CD8-positive, alpha-beta memory T cell (primary cell): ENCODE measurements at regions not wholly inside any gene's neighbourhood (a gene's known extent, or its start where the extent isn't known, plus 50 kb on each side); places are given as distances from the start of the nearest gene placed in this dataset.

Source experiments
- CTCF ChIA-PET: fragments of 350-600 bp; sonication (Branson Sonifier 250); formaldehyde crosslinking; loops from one replicate; lab custom pipeline; 2021; ENCODE audit warnings: antibody characterized with exemption; lab: Charles Lee
- POLR2A ChIA-PET: fragments of 350-600 bp; sonication (Branson Sonifier 250); formaldehyde crosslinking; loops from one replicate; lab custom pipeline; 2021; ENCODE audit warnings: antibody characterized with exemption; lab: Charles Lee
- DNase-seq, 5 donors: peaks; one replicate each; pipeline versions ENCODE4 v3.0.0 to v3.0.0-alpha.2; 2020 to 2022; ENCODE audit warnings: mixed read lengths in 1 of 5
- H3K27ac ChIP-seq: one replicate; pipeline ENCODE4 v1.7.0; 2013; ENCODE audit warnings: low read depth, mild to moderate bottlenecking, low read length, moderate library complexity
- H3K27me3 ChIP-seq: 2 replicates; pipeline ENCODE4 v1.7.0; 2013; ENCODE audit warnings: low read length, mild to moderate bottlenecking; ENCODE audit not compliant: insufficient read depth, poor library complexity, severe bottlenecking
- H3K36me3 ChIP-seq: 2 replicates; pipeline ENCODE4 v1.7.0; 2013; ENCODE audit warnings: mild to moderate bottlenecking, low read length, moderate library complexity; ENCODE audit not compliant: insufficient read depth
- H3K4me1 ChIP-seq: 2 replicates; pipeline ENCODE4 v1.7.0; 2013; ENCODE audit warnings: mild to moderate bottlenecking, low read length, moderate library complexity; ENCODE audit not compliant: insufficient read depth
- H3K4me3 ChIP-seq: 2 replicates; pipeline ENCODE4 v1.7.0; 2013; ENCODE audit warnings: mild to moderate bottlenecking, low read length
- H3K9me3 ChIP-seq: 2 replicates; pipeline ENCODE4 v1.7.0; 2013; ENCODE audit warnings: mild to moderate bottlenecking, low read length
- H3K27ac Mint-ChIP-seq, 8 donors: one replicate each; pipeline ENCODE4 v1.8.0; 2020 to 2021; ENCODE audit warnings: mixed read lengths in 8 of 8, mild to moderate bottlenecking in 6 of 8, inconsistent platforms in 3 of 8, moderate library complexity in 3 of 8
- H3K27me3 Mint-ChIP-seq, 2 donors: one replicate each; pipeline ENCODE4 v1.8.0; 2020 to 2021; ENCODE audit warnings: mixed read lengths in 2 of 2, mild to moderate bottlenecking in 1 of 2, moderate library complexity in 1 of 2
- H3K36me3 Mint-ChIP-seq, 3 donors: one replicate each; pipeline ENCODE4 v1.8.0; 2020 to 2021; ENCODE audit warnings: mixed read lengths in 3 of 3, inconsistent platforms in 1 of 3, mild to moderate bottlenecking in 1 of 3
- H3K4me1 Mint-ChIP-seq, 3 donors: one replicate each; pipeline ENCODE4 v1.8.0; 2020 to 2021; ENCODE audit warnings: mixed read lengths in 3 of 3, inconsistent platforms in 1 of 3, mild to moderate bottlenecking in 1 of 3
- H3K4me3 Mint-ChIP-seq, 7 donors: one replicate each; pipeline ENCODE4 v1.8.0; 2020 to 2021; ENCODE audit warnings: mixed read lengths in 7 of 7, mild to moderate bottlenecking in 6 of 7, moderate library complexity in 4 of 7, inconsistent platforms in 2 of 7
- H3K9me3 Mint-ChIP-seq, 5 donors: one replicate each; pipeline ENCODE4 v1.8.0; 2020 to 2022; ENCODE audit warnings: mixed read lengths in 5 of 5, mild to moderate bottlenecking in 3 of 5, moderate library complexity in 2 of 5, inconsistent platforms in 1 of 5

- DNase-seq = no peak
- H3K27me3 Mint-ChIP-seq = peaks cover 4 to 26% of the 10 kb centered on the region in 2 donors
- Histone ChIP-seq H3K4me3 (no peak overlapping the region), H3K4me1 (no peaks in the 10 kb centered on the region), H3K27ac (no peak overlapping the region), H3K9me3 (no peaks in the 10 kb centered on the region), H3K36me3 (no peaks in the 10 kb centered on the region), H3K27me3 (peaks cover under 1% of the 10 kb centered on the region)
- H3K27ac Mint-ChIP-seq = no peak overlapping the region
- POLR2A ChIA-PET = no interaction called here
- CTCF ChIA-PET = no interaction called here
- peaks cover 0 to 5% (median 0%) of the 10 kb centered on the region in 3 donors for H3K4me1 Mint-ChIP-seq
- no peaks in the 10 kb centered on the region for H3K36me3 Mint-ChIP-seq
- no peak overlapping the region for H3K4me3 Mint-ChIP-seq
- H3K9me3 Mint-ChIP-seq = no peaks in the 10 kb centered on the region
These were observed 1168.4 kb downstream of the GATA3 start for GRCh38 chr10:9222917-9223316.

DNA sequence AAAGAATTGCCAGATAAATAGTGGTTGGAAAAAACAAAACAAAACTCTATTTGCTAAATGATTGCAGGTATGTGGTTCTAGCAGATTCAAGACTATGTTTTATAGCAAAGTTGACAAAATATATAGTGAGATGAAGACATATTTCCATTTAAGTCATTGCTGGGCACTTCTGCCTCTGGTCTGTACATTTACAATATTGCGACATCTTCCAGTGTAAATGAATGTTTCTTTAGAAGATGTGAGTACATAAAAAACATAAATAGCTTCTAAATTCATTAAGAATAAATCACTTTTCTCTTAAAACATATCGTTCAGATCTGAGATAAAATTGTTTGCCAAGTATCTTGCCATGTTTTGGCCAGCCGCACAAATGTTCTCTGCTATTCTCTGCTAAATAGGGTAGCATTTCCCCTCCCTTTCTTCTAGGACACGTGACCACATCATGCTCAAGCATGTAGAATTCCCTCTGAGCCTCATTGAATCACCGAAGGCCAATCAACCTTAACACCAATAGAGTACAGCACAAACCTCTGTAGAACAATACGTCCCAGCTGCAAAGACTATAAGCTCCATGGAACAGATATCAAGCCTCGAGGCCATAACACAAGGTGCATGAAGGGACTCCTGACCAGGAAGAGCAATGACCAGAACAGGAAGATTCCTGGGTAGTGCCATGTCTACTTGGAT, 1173.3 kb downstream of the GATA3 start:
- CTCF ChIA-PET = no interaction called here
- Histone ChIP-seq H3K27ac (no peak overlapping the region), H3K36me3 (no peaks in the 10 kb centered on the region), H3K9me3 (no peaks in the 10 kb centered on the region), H3K4me3 (no peak overlapping the region), H3K4me1 (no peaks in the 10 kb centered on the region), H3K27me3 (peaks cover 6% of the 10 kb centered on the region)
- H3K4me1 Mint-ChIP-seq = peaks cover 0 to 7% (median 6%) of the 10 kb centered on the region in 3 donors
- no peak overlapping the region for H3K27ac Mint-ChIP-seq
- no peaks in the 10 kb centered on the region for H3K36me3 Mint-ChIP-seq
- H3K9me3 Mint-ChIP-seq = no peaks in the 10 kb centered on the region
- H3K27me3 Mint-ChIP-seq = peaks cover 17 to 48% of the 10 kb centered on the region in 2 donors
- H3K4me3 Mint-ChIP-seq = no peak overlapping the region
- POLR2A ChIA-PET = no interaction called here
- no peak for DNase-seq

DNA sequence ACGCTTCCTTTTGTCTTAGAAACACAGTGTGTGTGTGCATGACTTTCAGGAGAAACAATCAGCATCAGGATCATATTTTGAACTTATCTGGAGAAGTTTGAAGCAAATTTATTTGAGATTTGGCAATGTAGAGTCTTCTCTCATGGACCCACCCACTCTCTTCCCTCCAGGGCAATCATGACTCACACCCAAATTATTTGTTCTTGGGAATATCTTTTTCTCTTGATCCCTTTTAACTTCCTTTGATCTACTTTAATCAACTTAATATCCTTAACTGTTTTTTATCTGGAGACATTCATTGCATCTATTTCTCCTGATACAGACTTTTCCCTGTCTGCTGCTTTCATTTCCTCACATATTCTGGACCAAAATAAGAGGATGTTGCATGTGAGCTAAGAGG, 1174.3 kb downstream of the GATA3 start:
- Histone ChIP-seq H3K36me3 (no peaks in the 10 kb centered on the region), H3K27ac (no peak overlapping the region), H3K4me3 (no peak overlapping the region), H3K27me3 (peaks cover 6% of the 10 kb centered on the region), H3K4me1 (no peaks in the 10 kb centered on the region), H3K9me3 (no peaks in the 10 kb centered on the region)
- ChIA-PET CTCF (no interaction called here), POLR2A (no interaction called here)
- H3K27ac Mint-ChIP-seq = no peak overlapping the region
- H3K9me3 Mint-ChIP-seq = no peaks in the 10 kb centered on the region
- peaks cover 0 to 7% (median 6%) of the 10 kb centered on the region in 3 donors for H3K4me1 Mint-ChIP-seq
- no peak overlapping the region for H3K4me3 Mint-ChIP-seq
- no peaks in the 10 kb centered on the region for H3K36me3 Mint-ChIP-seq
- DNase-seq = no peak
- H3K27me3 Mint-ChIP-seq = peaks cover 17 to 54% of the 10 kb centered on the region in 2 donors

DNA sequence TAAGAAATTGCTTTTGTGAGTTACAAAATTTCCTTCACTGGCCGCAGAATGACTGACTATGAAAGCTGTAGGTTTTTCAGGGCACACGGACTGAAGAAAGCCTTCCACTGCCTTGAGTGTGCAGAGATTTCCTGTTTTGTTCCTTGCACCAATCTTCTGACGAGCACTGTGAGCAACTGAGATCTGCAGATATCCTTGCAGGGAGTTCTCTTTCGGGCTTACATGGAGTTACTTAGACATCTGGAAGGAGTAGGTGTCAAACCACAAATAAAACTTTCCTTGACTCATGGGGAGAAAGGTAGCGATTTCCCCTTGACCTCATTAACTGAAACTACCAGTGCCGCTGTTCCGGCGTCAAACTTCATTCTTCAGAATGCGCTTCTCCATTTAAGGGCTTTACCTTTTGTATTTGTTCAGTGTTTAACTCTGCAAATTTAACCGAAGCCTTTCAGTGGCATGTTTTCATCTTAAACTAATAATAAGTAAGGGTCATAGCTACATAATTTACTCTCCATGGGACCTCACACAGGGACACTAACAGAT, 1175.3 kb downstream of the GATA3 start:
- Mint-ChIP-seq H3K36me3 (no peaks in the 10 kb centered on the region), H3K27me3 (peaks cover 16 to 57% of the 10 kb centered on the region in 2 donors), H3K4me3 (peak overlapping the region in 5 of 7 donors; percentile 4 to 53 (median 42)), H3K9me3 (no peaks in the 10 kb centered on the region), H3K4me1 (peaks cover 0 to 7% (median 6%) of the 10 kb centered on the region in 3 donors), H3K27ac (no peak overlapping the region)
- Histone ChIP-seq H3K27me3 (peaks cover 6% of the 10 kb centered on the region), H3K36me3 (no peaks in the 10 kb centered on the region), H3K4me3 (no peak overlapping the region), H3K27ac (no peak overlapping the region), H3K9me3 (no peaks in the 10 kb centered on the region), H3K4me1 (no peaks in the 10 kb centered on the region)
- ChIA-PET CTCF (no interaction called here), POLR2A (no interaction called here)
- DNase-seq = no peak

DNA sequence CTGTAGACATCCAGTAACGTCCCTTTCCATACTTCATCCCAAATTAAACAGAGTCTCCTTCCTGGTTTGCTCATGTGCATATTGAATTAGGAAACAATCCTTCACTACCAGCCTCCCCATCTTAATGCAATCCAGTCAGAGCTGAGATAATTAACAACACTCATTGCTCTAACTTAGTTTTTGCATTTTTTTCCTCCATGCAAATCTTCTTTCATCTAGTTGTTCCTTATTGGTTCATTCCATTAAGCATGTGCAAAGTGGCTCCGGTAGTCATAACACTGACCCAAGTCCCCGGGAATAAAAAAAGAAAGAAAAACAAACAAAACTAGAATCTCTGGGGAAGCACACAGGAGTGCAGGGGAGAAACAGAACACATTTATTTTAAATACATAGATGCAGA, 1176.1 kb downstream of the GATA3 start:
- Mint-ChIP-seq H3K27me3 (peaks cover 16 to 62% of the 10 kb centered on the region in 2 donors), H3K9me3 (no peaks in the 10 kb centered on the region), H3K36me3 (no peaks in the 10 kb centered on the region), H3K4me1 (peaks cover 0 to 7% (median 6%) of the 10 kb centered on the region in 3 donors), H3K27ac (no peak overlapping the region), H3K4me3 (no peak overlapping the region)
- Histone ChIP-seq H3K9me3 (no peaks in the 10 kb centered on the region), H3K36me3 (no peaks in the 10 kb centered on the region), H3K4me3 (no peak overlapping the region), H3K27me3 (peaks cover 6% of the 10 kb centered on the region), H3K27ac (no peak overlapping the region), H3K4me1 (no peaks in the 10 kb centered on the region)
- ChIA-PET POLR2A (no interaction called here), CTCF (no interaction called here)
- no peak for DNase-seq

DNA sequence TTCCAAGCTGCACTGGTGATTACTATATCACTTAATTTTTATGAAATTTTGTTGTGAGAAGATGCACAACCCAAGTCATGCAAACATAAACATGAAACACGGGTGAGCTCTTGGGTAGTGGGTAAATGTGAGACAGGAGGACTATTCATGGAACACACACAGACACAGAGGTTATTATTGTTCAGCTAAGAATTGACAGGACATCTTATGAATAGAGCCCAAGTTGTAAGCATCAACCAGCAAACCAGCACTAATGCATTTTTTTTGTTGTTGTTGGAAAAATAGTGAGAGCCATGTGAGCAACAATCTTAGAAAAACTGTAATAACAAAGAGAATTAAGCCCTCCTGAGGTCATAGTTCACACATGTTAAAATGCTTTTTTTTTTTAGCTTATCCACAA, 1179.7 kb downstream of the GATA3 start:
- Mint-ChIP-seq H3K9me3 (no peaks in the 10 kb centered on the region), H3K27ac (no peak overlapping the region), H3K36me3 (no peaks in the 10 kb centered on the region), H3K27me3 (peaks cover 14 to 67% of the 10 kb centered on the region in 2 donors), H3K4me3 (no peak overlapping the region), H3K4me1 (peaks cover 0 to 7% (median 6%) of the 10 kb centered on the region in 3 donors)
- Histone ChIP-seq H3K4me1 (no peaks in the 10 kb centered on the region), H3K27ac (no peak overlapping the region), H3K36me3 (no peaks in the 10 kb centered on the region), H3K4me3 (no peak overlapping the region), H3K27me3 (no peaks in the 10 kb centered on the region), H3K9me3 (no peaks in the 10 kb centered on the region)
- CTCF ChIA-PET = no interaction called here
- no peak for DNase-seq
- POLR2A ChIA-PET = no interaction called here

DNA sequence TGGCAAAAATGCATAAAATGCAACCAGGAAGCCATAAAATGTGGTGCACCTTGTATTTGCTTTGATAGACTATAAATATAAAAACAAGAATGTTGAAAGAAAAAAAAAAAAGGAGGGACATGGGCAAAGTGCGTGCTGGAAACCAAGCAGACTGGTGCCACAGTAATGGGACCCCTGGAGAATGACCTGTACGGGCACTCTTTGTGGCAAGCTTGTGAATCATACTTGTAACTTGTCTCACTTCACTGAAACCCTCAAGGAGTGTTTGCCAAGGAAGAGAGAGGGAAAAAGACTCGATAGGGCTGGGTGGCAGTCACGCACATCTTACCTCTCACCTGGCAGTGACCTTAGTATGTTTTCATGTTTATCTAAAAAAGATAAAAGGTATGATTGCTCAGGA, 1183.6 kb downstream of the GATA3 start:
- Histone ChIP-seq H3K4me1 (no peaks in the 10 kb centered on the region), H3K27me3 (no peaks in the 10 kb centered on the region), H3K4me3 (no peak overlapping the region), H3K27ac (no peak overlapping the region), H3K36me3 (no peaks in the 10 kb centered on the region), H3K9me3 (no peaks in the 10 kb centered on the region)
- DNase-seq = no peak
- H3K4me1 Mint-ChIP-seq = no peaks in the 10 kb centered on the region
- no peaks in the 10 kb centered on the region for H3K36me3 Mint-ChIP-seq
- ChIA-PET POLR2A (no interaction called here), CTCF (no interaction called here)
- H3K27ac Mint-ChIP-seq = no peak overlapping the region
- H3K27me3 Mint-ChIP-seq = peaks cover 6 to 44% of the 10 kb centered on the region in 2 donors
- H3K9me3 Mint-ChIP-seq = no peaks in the 10 kb centered on the region
- no peak overlapping the region for H3K4me3 Mint-ChIP-seq

DNA sequence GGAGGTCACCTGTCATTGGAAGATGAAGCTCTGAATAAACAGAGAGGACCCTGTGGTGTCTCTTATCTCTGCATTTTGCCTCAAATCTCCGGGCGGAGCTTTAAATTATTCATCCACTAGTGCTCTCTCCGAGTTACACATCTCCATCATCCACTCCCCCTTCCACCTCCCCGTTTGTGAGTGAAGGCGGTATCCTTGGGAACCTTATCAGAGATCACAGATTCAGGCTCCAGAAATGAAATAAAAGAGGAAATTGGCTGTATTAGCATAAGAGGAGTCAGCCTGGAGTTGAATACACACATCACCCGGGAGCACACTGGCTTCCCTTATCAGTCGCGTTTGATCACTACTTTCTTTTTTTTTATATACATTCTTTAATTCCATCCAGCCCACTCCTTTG, 1184.8 kb downstream of the GATA3 start:
- no peaks in the 10 kb centered on the region for H3K4me1 Mint-ChIP-seq
- Histone ChIP-seq H3K27ac (no peak overlapping the region), H3K4me3 (no peak overlapping the region), H3K4me1 (no peaks in the 10 kb centered on the region), H3K27me3 (peaks cover 9% of the 10 kb centered on the region), H3K9me3 (no peaks in the 10 kb centered on the region), H3K36me3 (no peaks in the 10 kb centered on the region)
- H3K27ac Mint-ChIP-seq = no peak overlapping the region
- DNase-seq = no peak
- no peak overlapping the region for H3K4me3 Mint-ChIP-seq
- CTCF ChIA-PET = no interaction called here
- POLR2A ChIA-PET = no interaction called here
- H3K9me3 Mint-ChIP-seq = no peaks in the 10 kb centered on the region
- H3K36me3 Mint-ChIP-seq = no peaks in the 10 kb centered on the region
- peaks cover 9 to 46% of the 10 kb centered on the region in 2 donors for H3K27me3 Mint-ChIP-seq
